ENCODE measurements at regions not wholly inside any gene's neighbourhood (a gene's known extent, or its start where the extent isn't known, plus 50 kb on each side); places are given as distances from the start of the nearest gene placed in this dataset.
"Not testable (repeated sequence)": the region's sequence is repeated elsewhere in the genome, so short reads cannot be mapped to it uniquely, and the experiment has no call there.

- DNase-seq (ENCODE audit: low read depth); H3K4me3 ChIP-seq (ENCODE audit: low read depth, low read length): not testable (repeated sequence)
These were observed 79.8 kb downstream of the LGALS9B start for GRCh38 chr17:20387549-20387948.

GRCh38 chr17:20381358-20382300 is 85.7 kb downstream of the LGALS9B start:
- not testable (repeated sequence) for DNase-seq (ENCODE audit: low read depth); H3K4me3 ChIP-seq (ENCODE audit: low read depth, low read length)
- peak; percentile 53 for TF ChIP-seq CTCF (conservative IDR thresholded peaks at IDR 0.05; ENCODE audit: low read depth, low read length)

- not testable (repeated sequence) for H3K4me3 ChIP-seq (ENCODE audit: low read depth, low read length); DNase-seq (ENCODE audit: low read depth)
These were observed 86.7 kb downstream of the LGALS9B start for GRCh38 chr17:20380625-20381024.

- not testable (repeated sequence) for H3K4me3 ChIP-seq (ENCODE audit: low read depth, low read length); DNase-seq (ENCODE audit: low read depth)
These were observed 88.1 kb downstream of the LGALS9B start for GRCh38 chr17:20379251-20379650.

- not testable (repeated sequence) for H3K4me3 ChIP-seq (ENCODE audit: low read depth, low read length); DNase-seq (ENCODE audit: low read depth)
These were observed 90.7 kb downstream of the LGALS9B start for GRCh38 chr17:20376642-20377041.

GRCh38 chr17:20375745-20376144 is 91.6 kb downstream of the LGALS9B start:
- DNase-seq (ENCODE audit: low read depth); H3K4me3 ChIP-seq (ENCODE audit: low read depth, low read length): not testable (repeated sequence)
